ENCODE measurements at regions not wholly inside any gene's neighbourhood (a gene's known extent, or its start where the extent isn't known, plus 50 kb on each side); places are given as distances from the start of the nearest gene placed in this dataset.

GRCh38 chr20:60901831-60902230, 350.2 kb upstream of the CDH4 start:
- no peak for DNase-seq (ENCODE audit: low read depth)

- DNase-seq (ENCODE audit: low read depth) = no peak
Measured at GRCh38 chr20:60903325-60903971, 348.6 kb upstream of the CDH4 start.

- DNase-seq (ENCODE audit: low read depth) = no peak
Measured at GRCh38 chr20:60904730-60905129, 347.3 kb upstream of the CDH4 start.

GRCh38 chr20:60905919-60906318, 346.1 kb upstream of the CDH4 start:
- no peak for DNase-seq (ENCODE audit: low read depth)

GRCh38 chr20:60906555-60906954, 345.5 kb upstream of the CDH4 start:
- no peak for DNase-seq (ENCODE audit: low read depth)

GRCh38 chr20:60913298-60913697, 338.8 kb upstream of the CDH4 start:
- no peak for DNase-seq (ENCODE audit: low read depth)

GRCh38 chr20:60921022-60921622, 330.9 kb upstream of the CDH4 start:
- no peak for DNase-seq (ENCODE audit: low read depth)

- no peak for DNase-seq (ENCODE audit: low read depth)
Measured at GRCh38 chr20:60926831-60927230, 325.2 kb upstream of the CDH4 start.

- no peak for DNase-seq (ENCODE audit: low read depth)
Measured at GRCh38 chr20:60928341-60928740, 323.7 kb upstream of the CDH4 start.

- no peak for DNase-seq (ENCODE audit: low read depth)
Measured at GRCh38 chr20:60930023-60930790, 321.9 kb upstream of the CDH4 start.

GRCh38 chr20:60931696-60932095, 320.4 kb upstream of the CDH4 start:
- no peak for DNase-seq (ENCODE audit: low read depth)

GRCh38 chr20:60934724-60935123, 317.3 kb upstream of the CDH4 start:
- DNase-seq (ENCODE audit: low read depth) = no peak

- no peak for DNase-seq (ENCODE audit: low read depth)
Measured at GRCh38 chr20:60935971-60936370, 316.1 kb upstream of the CDH4 start.

- no peak for DNase-seq (ENCODE audit: low read depth)
Measured at GRCh38 chr20:60937585-60937984, 314.5 kb upstream of the CDH4 start.

GRCh38 chr20:60941379-60941778, 310.7 kb upstream of the CDH4 start:
- DNase-seq (ENCODE audit: low read depth) = no peak

GRCh38 chr20:60947819-60948218, 304.2 kb upstream of the CDH4 start:
- DNase-seq (ENCODE audit: low read depth) = no peak

GRCh38 chr20:60948224-60948623, 303.8 kb upstream of the CDH4 start:
- no peak for DNase-seq (ENCODE audit: low read depth)

GRCh38 chr20:60950561-60950960, 301.5 kb upstream of the CDH4 start:
- DNase-seq (ENCODE audit: low read depth) = no peak

GRCh38 chr20:60950974-60951373, 301.1 kb upstream of the CDH4 start:
- no peak for DNase-seq (ENCODE audit: low read depth)

- no peak for DNase-seq (ENCODE audit: low read depth)
Measured at GRCh38 chr20:60952861-60953260, 299.2 kb upstream of the CDH4 start.

- DNase-seq (ENCODE audit: low read depth) = no peak
Measured at GRCh38 chr20:60953321-60953720, 298.7 kb upstream of the CDH4 start.

- DNase-seq (ENCODE audit: low read depth) = no peak
Measured at GRCh38 chr20:60955706-60956105, 296.4 kb upstream of the CDH4 start.

GRCh38 chr20:60956194-60956593, 295.9 kb upstream of the CDH4 start:
- no peak for DNase-seq (ENCODE audit: low read depth)

Data from non-pigmented ciliary epithelial cell (primary cell).